Keratinocyte (primary cell): ENCODE measurements at regions not wholly inside any gene's neighbourhood (a gene's known extent, or its start where the extent isn't known, plus 50 kb on each side); places are given as distances from the start of the nearest gene placed in this dataset.

Experiments used
- DNase-seq: peaks from one replicate; pipeline ENCODE4 v3.0.0-alpha.2; 2011; ENCODE audit warnings: low read depth, missing footprints, low spot score
- FAIRE-seq: peaks from 2 replicates; lab custom pipeline; 2011; peaks lifted over from hg19 to GRCh38; lab: Jason Lieb, UNC
- H2AFZ ChIP-seq: 2 replicates; pipeline ENCODE4 v1.6.0; 2012; ENCODE audit warnings: low read length, control low read depth, inconsistent platforms; ENCODE audit not compliant: control insufficient read depth
- H3K27ac ChIP-seq: 2 replicates; pipeline ENCODE4 v1.5.1; 2011; ENCODE audit warnings: low read length; ENCODE audit not compliant: control insufficient read depth, insufficient read depth
- H3K27me3 ChIP-seq: 3 replicates; pipeline ENCODE4 v1.6.0; 2011; ENCODE audit warnings: low read length; ENCODE audit not compliant: control insufficient read depth, insufficient read depth; ENCODE audit errors: extremely low read depth
- H3K36me3 ChIP-seq, 2 experiments: 2 replicates in 1 of 2; 3 replicates in 1 of 2; pipeline ENCODE4 v1.5.1; 2011; ENCODE audit warnings: low read length in 2 of 2, mild to moderate bottlenecking in 1 of 2; ENCODE audit not compliant: control insufficient read depth in 2 of 2, insufficient read depth in 2 of 2; ENCODE audit errors: extremely low read depth in 1 of 2
- H3K4me1 ChIP-seq: 3 replicates; pipeline ENCODE4 v1.5.1; 2011; ENCODE audit warnings: low read length; ENCODE audit not compliant: control insufficient read depth, insufficient read depth; ENCODE audit errors: extremely low read depth
- H3K4me2 ChIP-seq: 3 replicates; pipeline ENCODE4 v1.6.0; 2011; ENCODE audit warnings: low read depth, low read length; ENCODE audit not compliant: control insufficient read depth, insufficient read depth; ENCODE audit errors: extremely low read depth
- H3K4me3 ChIP-seq, 3 experiments: fragments of 200-600 bp in 1 of 3; sonication (generic) in 1 of 3; 2 replicates in 2 of 3; 3 replicates in 1 of 3; pipeline ENCODE4 v1.5.1; 2011 to 2016; ENCODE audit warnings: low read length in 3 of 3, mild to moderate bottlenecking in 3 of 3, control low read depth in 2 of 3, inconsistent platforms in 1 of 3, low read depth in 1 of 3, mixed read lengths in 1 of 3, mixed run types in 1 of 3, moderate library complexity in 1 of 3; ENCODE audit not compliant: control insufficient read depth in 2 of 3, insufficient read depth in 2 of 3; ENCODE audit errors: extremely low read depth in 1 of 3
- H3K79me2 ChIP-seq: 2 replicates; pipeline ENCODE4 v1.6.0; 2012; ENCODE audit warnings: low read length; ENCODE audit not compliant: control insufficient read depth, insufficient read depth
- H3K9ac ChIP-seq: 3 replicates; pipeline ENCODE4 v1.6.0; 2011; ENCODE audit warnings: low read length; ENCODE audit not compliant: control insufficient read depth, insufficient read depth; ENCODE audit errors: extremely low read depth
- H3K9me1 ChIP-seq: 3 replicates; pipeline ENCODE4 v1.6.0; 2011; ENCODE audit warnings: low read length; ENCODE audit not compliant: control insufficient read depth, insufficient read depth; ENCODE audit errors: extremely low read depth
- H3K9me3 ChIP-seq: 2 replicates; pipeline ENCODE4 v1.5.1; 2012; ENCODE audit warnings: low read depth, low read length; ENCODE audit not compliant: control insufficient read depth
- H4K20me1 ChIP-seq: 3 replicates; pipeline ENCODE4 v1.6.0; 2011; ENCODE audit warnings: low read length; ENCODE audit not compliant: control insufficient read depth, insufficient read depth; ENCODE audit errors: extremely low read depth
- CTCF ChIP-seq, 3 experiments: IDR thresholded peaks in 1 of 3; conservative IDR thresholded peaks in 1 of 3; optimal IDR thresholded peaks in 1 of 3; 2 replicates in 2 of 3; 3 replicates in 1 of 3; pipeline versions ENCODE3 to v1.5.1; 2011; ENCODE audit warnings: low read length in 3 of 3, mild to moderate bottlenecking in 3 of 3, moderate library complexity in 2 of 3, control low read depth in 1 of 3, inconsistent platforms in 1 of 3; ENCODE audit not compliant: insufficient read depth in 2 of 3; ENCODE audit errors: extremely low read depth in 1 of 3
- EZH2 ChIP-seq: IDR thresholded peaks from one replicate; pipeline ENCODE4 v1.6.1; 2012; ENCODE audit warnings: inconsistent platforms, mild to moderate bottlenecking, low read length, moderate library complexity
- dilution Hi-C: fragments of 300-500 bp; cut with MboI; formaldehyde crosslinking; loops from one replicate; pipeline ENCODE4 v1.7.0; 2020; ENCODE audit warnings: low sequenced_read_pairs; ENCODE audit not compliant: extremely low pct_ligation_motif_present

- FAIRE-seq = no peak
- Histone ChIP-seq H3K9me3 (no peaks in the 10 kb centered on the region), H3K4me3 (no peak overlapping the region), H3K27me3 (no peaks in the 10 kb centered on the region), H3K4me2 (no peak overlapping the region), H4K20me1 (no peaks in the 10 kb centered on the region), H3K27ac (no peak overlapping the region), H3K4me1 (no peaks in the 10 kb centered on the region), H3K79me2 (no peaks in the 10 kb centered on the region), H3K9me1 (no peaks in the 10 kb centered on the region), H2AFZ (no peak overlapping the region), H3K36me3 (no peaks in the 10 kb centered on the region), H3K9ac (no peak overlapping the region)
- TF ChIP-seq EZH2 = no peak
- TF ChIP-seq CTCF (optimal IDR thresholded peaks at IDR 0.05 in 1 of 3, IDR thresholded peaks at IDR 0.05 in 1 of 3, conservative IDR thresholded peaks at IDR 0.05 in 1 of 3; ENCODE audit: extremely low read depth in 1 of 3, insufficient read depth in 2 of 3, low read length in 3 of 3) = no peak
- DNase-seq = no peak
- dilution Hi-C loops = no loop called here
These were observed 335.3 kb upstream of the NT5E start for GRCh38 chr6:85114581-85114935.

DNA sequence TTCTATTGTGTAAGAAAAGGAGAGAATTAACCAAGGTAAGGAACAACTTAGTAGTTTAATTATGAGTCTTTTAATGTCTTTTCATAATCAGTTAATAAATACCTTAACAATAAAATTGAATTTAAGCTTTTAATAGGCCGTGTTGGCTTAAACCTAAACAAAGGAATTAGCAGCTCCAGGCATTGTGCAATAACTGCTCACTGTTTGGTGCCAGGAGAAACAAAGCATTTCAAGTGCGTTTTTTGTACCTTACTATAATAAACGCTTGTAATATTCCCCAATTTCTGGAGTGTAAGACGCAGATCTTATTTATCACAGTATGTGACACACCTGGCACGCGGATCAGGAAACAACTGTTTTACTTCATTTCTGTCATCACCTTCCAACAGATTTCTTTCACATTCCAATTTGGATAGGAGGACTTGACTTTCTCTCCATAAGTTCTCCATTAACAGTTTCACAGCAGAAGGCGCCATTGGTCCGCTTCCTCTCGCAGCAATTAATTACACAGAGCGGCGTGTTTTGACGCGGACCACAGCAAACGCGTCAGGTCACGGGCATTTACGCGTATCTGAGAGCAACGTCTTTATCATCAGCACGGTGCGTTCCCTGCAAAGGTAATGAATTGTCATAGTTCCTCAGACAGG is 335.8 kb upstream of the NT5E start:
- dilution Hi-C loops = no loop called here
- Histone ChIP-seq H3K9me1 (no peaks in the 10 kb centered on the region), H3K4me1 (no peaks in the 10 kb centered on the region), H3K27ac (no peak overlapping the region), H3K79me2 (no peaks in the 10 kb centered on the region), H3K9ac (no peak overlapping the region), H3K27me3 (no peaks in the 10 kb centered on the region), H3K36me3 (no peaks in the 10 kb centered on the region), H3K9me3 (no peaks in the 10 kb centered on the region), H4K20me1 (no peaks in the 10 kb centered on the region), H3K4me2 (no peak overlapping the region), H2AFZ (no peak overlapping the region), H3K4me3 (no peak overlapping the region)
- DNase-seq (no peak), FAIRE-seq (no peak)
- TF ChIP-seq EZH2 (no peak), CTCF (optimal IDR thresholded peaks at IDR 0.05 in 1 of 3, IDR thresholded peaks at IDR 0.05 in 1 of 3, conservative IDR thresholded peaks at IDR 0.05 in 1 of 3; ENCODE audit: extremely low read depth in 1 of 3, insufficient read depth in 2 of 3, low read length in 3 of 3) (no peak)
